ENCODE measurements at regions not wholly inside any gene's neighbourhood (a gene's known extent, or its start where the extent isn't known, plus 50 kb on each side); places are given as distances from the start of the nearest gene placed in this dataset.

- no peak for TF ChIP-seq SFPQ (IDR thresholded peaks at IDR 0.05; ENCODE audit: low read depth, low read length)
- no peak for TF ChIP-seq KLF10 (CRISPR knock-in tag; IDR thresholded peaks at IDR 0.05)
- no peak for TF ChIP-seq CCAR2 (IDR thresholded peaks at IDR 0.05; ENCODE audit: low read depth, low read length)
- no peak for TF ChIP-seq CTCFL (IDR thresholded peaks at IDR 0.05; ENCODE audit: borderline replicate concordance, insufficient read depth, low read depth, low read length, poor library complexity, severe bottlenecking)
- TF ChIP-seq PPARD (CRISPR knock-in tag; IDR thresholded peaks at IDR 0.05): no peak
- TF ChIP-seq ZBTB9 (CRISPR knock-in tag; IDR thresholded peaks at IDR 0.05): no peak
- TF ChIP-seq PHF21A (IDR thresholded peaks at IDR 0.05; ENCODE audit: borderline replicate concordance, low read depth): no peak
- TF ChIP-seq ZC3H8 (IDR thresholded peaks at IDR 0.05): no peak
Measured at GRCh38 chr18:53754154-53754553, 470.3 kb downstream of the MBD2 start (continued).

Measured in K562 (cell line).